ENCODE measurements at regions not wholly inside any gene's neighbourhood (a gene's known extent, or its start where the extent isn't known, plus 50 kb on each side); places are given as distances from the start of the nearest gene placed in this dataset.
"Not testable (repeated sequence)": the region's sequence is repeated elsewhere in the genome, so short reads cannot be mapped to it uniquely, and the experiment has no call there.

- Mint-ChIP-seq H3K4me3 (peak overlapping the region; percentile 40 to 58 (median 46)), H3K36me3 (ENCODE audit: low read depth) (no peaks in the 10 kb centered on the region), H3K27me3 (ENCODE audit: low read depth) (peaks cover 12% of the 10 kb centered on the region), H3K27ac (peak overlapping the region; percentile 98 to 99 (median 98)), H3K9me3 (peaks cover 17% of the 10 kb centered on the region), H3K4me1 (peaks cover 27% of the 10 kb centered on the region)
- TF ChIP-seq CTCF (IDR thresholded peaks at IDR 0.05; ENCODE audit: unreplicated experiment in 3 of 3) = no peak
Observed at GRCh38 chr10:47165711-47166404, 134.1 kb upstream of the GDF10 start.

GRCh38 chr10:47166405-47166777 lies 133.6 kb upstream of the GDF10 start:
- Mint-ChIP-seq H3K27me3 (ENCODE audit: low read depth) (peaks cover 12% of the 10 kb centered on the region), H3K9me3 (peaks cover 19% of the 10 kb centered on the region)

GRCh38 chr10:47166808-47167581 lies 133.0 kb upstream of the GDF10 start:
- Mint-ChIP-seq H3K4me1 (peaks cover 28% of the 10 kb centered on the region), H3K27ac (peak overlapping the region; percentile 98 to 99 (median 98)), H3K27me3 (ENCODE audit: low read depth) (peaks cover 12% of the 10 kb centered on the region), H3K9me3 (peaks cover 22% of the 10 kb centered on the region)
- H3K4me3 Mint-ChIP-seq; H3K36me3 Mint-ChIP-seq (ENCODE audit: low read depth): not testable (repeated sequence)

More at GRCh38 chr10:47166405-47166777, 133.6 kb upstream of the GDF10 start:
- TF ChIP-seq CTCF (IDR thresholded peaks at IDR 0.05; ENCODE audit: unreplicated experiment in 3 of 3) = no peak
- H3K36me3 Mint-ChIP-seq (ENCODE audit: low read depth) = no peaks in the 10 kb centered on the region
- peak overlapping the region in 1 of 3 experiments; percentile 46 for H3K4me3 Mint-ChIP-seq
- peak overlapping the region; percentile 98 to 99 (median 98) for H3K27ac Mint-ChIP-seq
- H3K4me1 Mint-ChIP-seq = peaks cover 28% of the 10 kb centered on the region

GRCh38 chr10:47167591-47167990 lies 132.4 kb upstream of the GDF10 start:
- Mint-ChIP-seq H3K27me3 (ENCODE audit: low read depth) (peaks cover 12% of the 10 kb centered on the region), H3K4me3 (no peak overlapping the region), H3K27ac (peak overlapping the region; percentile 51 to 99 (median 51)), H3K4me1 (peaks cover 28% of the 10 kb centered on the region), H3K9me3 (peaks cover 23% of the 10 kb centered on the region), H3K36me3 (ENCODE audit: low read depth) (no peaks in the 10 kb centered on the region)
- TF ChIP-seq CTCF (IDR thresholded peaks at IDR 0.05; ENCODE audit: unreplicated experiment in 3 of 3) = no peak

- H3K9me3 Mint-ChIP-seq = peaks cover 23% of the 10 kb centered on the region
Observed at GRCh38 chr10:47169581-47169980, 130.4 kb upstream of the GDF10 start.

More at GRCh38 chr10:47169581-47169980, 130.4 kb upstream of the GDF10 start:
- H3K36me3 Mint-ChIP-seq (ENCODE audit: low read depth) = no peaks in the 10 kb centered on the region
- no peak overlapping the region for H3K27ac Mint-ChIP-seq
- peaks cover 12% of the 10 kb centered on the region for H3K27me3 Mint-ChIP-seq (ENCODE audit: low read depth)
- no peak overlapping the region for H3K4me3 Mint-ChIP-seq
- peaks cover 28% of the 10 kb centered on the region for H3K4me1 Mint-ChIP-seq
- no peak for TF ChIP-seq CTCF (IDR thresholded peaks at IDR 0.05; ENCODE audit: unreplicated experiment in 3 of 3)
